ENCODE measurements at regions not wholly inside any gene's neighbourhood (a gene's known extent, or its start where the extent isn't known, plus 50 kb on each side); places are given as distances from the start of the nearest gene placed in this dataset.

- no peak for TF ChIP-seq CTCF (IDR thresholded peaks at IDR 0.05; ENCODE audit: low read depth, low read length, missing control alignments)
- no peak for DNase-seq (ENCODE audit: extremely low read depth, low read depth)
- H3K4me3 ChIP-seq (replicated peaks; ENCODE audit: low read depth, low read length), result no peak overlapping the region
Measured at GRCh38 chr15:29324746-29325145, 55.1 kb upstream of the NSMCE3 start.

DNA sequence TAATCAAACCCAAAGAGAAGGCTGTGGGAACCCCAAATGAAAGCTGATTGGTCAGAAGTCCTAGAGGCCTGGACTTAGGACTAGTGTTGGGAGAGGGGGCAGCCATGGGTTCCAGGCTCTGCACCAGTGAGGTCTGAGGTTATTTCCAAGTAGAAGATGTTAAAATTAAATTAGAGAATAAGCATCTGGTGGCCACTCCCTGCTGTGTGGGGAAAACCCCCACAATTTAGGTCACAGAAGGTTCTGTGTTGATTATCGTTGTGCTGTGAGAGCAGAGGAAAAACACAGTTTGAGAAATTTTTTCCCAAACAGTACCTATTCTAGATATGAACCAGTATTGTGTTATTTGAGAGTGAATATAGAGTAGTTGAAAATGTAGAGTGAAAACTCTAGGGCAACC lies 53.9 kb upstream of the NSMCE3 start:
- no peak overlapping the region for H3K4me3 ChIP-seq (replicated peaks; ENCODE audit: low read depth, low read length)
- DNase-seq (ENCODE audit: extremely low read depth, low read depth), result no peak
- no peak for TF ChIP-seq CTCF (IDR thresholded peaks at IDR 0.05; ENCODE audit: low read depth, low read length, missing control alignments)

DNA sequence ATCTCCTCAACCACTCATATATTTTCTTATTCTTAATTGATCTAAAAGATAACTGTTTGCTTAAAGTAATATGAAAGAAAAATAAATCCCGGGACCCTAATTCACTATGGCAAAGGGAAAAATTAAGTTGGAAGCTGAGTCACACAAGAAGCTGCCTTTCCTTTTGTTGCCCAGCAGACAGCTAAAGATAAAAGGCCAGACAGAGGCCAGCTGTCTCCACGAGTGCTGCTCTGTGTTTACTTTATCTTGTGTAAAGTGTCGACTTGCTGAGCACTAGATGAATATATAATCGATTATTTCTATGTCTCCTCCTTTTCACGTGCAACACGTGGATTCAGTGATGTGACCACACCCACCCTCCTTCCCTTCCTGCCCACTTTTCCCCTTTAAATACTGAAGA lies 52.8 kb upstream of the NSMCE3 start:
- no peak for TF ChIP-seq CTCF (IDR thresholded peaks at IDR 0.05; ENCODE audit: low read depth, low read length, missing control alignments)
- H3K4me3 ChIP-seq (replicated peaks; ENCODE audit: low read depth, low read length), result no peak overlapping the region
- no peak for DNase-seq (ENCODE audit: extremely low read depth, low read depth)

DNA sequence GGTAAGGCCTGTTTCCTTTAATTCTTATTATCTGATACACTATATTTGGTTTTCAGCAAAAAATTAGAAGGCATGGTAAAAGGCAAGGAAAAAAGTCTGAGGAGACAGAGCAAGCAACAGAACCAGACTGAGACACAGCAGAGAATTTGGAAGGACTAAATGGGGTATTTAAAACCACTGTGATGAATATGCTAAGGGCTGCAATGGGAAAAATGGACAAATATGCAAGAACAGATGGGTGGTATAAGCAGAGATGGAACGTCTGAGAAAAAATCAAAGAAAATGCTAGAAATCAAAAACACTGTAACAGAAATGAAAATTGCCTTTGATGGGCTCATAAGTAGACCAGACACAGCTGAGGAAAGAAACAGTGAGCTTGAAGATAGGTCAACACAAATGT lies 50.8 kb upstream of the NSMCE3 start:
- no peak for TF ChIP-seq CTCF (IDR thresholded peaks at IDR 0.05; ENCODE audit: low read depth, low read length, missing control alignments)
- H3K4me3 ChIP-seq (replicated peaks; ENCODE audit: low read depth, low read length), result no peak overlapping the region
- DNase-seq (ENCODE audit: extremely low read depth, low read depth), result no peak

DNA sequence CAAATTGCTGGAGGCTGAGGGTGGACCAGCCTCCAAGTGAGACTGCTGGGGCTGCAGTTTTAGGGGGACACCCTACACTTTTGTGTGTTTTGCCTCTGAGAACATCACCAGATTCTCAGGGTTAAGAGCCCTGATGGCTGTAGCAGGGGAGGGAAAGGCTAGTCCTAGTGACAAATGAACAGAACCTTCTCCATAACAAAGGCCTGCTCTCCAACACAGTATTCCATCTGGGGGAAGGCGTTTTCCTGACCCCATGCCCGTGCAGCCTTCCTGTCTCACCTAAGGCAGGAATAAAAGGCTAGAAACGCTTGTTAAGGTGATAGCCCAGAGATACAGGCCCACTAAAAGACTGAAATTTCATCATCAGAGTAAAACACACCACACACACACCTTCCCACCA lies 50.2 kb upstream of the NSMCE3 start:
- DNase-seq (ENCODE audit: extremely low read depth, low read depth), result no peak
- no peak overlapping the region for H3K4me3 ChIP-seq (replicated peaks; ENCODE audit: low read depth, low read length)
- no peak for TF ChIP-seq CTCF (IDR thresholded peaks at IDR 0.05; ENCODE audit: low read depth, low read length, missing control alignments)
